ENCODE measurements at regions not wholly inside any gene's neighbourhood (a gene's known extent, or its start where the extent isn't known, plus 50 kb on each side); places are given as distances from the start of the nearest gene placed in this dataset.

GRCh38 chr5:98268162-98268860 is 505.2 kb upstream of the RGMB start:
- H3K27me3 ChIP-seq (ENCODE audit: control insufficient read depth, insufficient read depth, low read length): no peaks in the 10 kb centered on the region
- TF ChIP-seq SIN3A (IDR thresholded peaks at IDR 0.05; ENCODE audit: borderline replicate concordance, insufficient read depth, low read depth, low read length) (no peak), REST (IDR thresholded peaks at IDR 0.05; ENCODE audit: insufficient read depth in 1 of 2, low read depth in 2 of 2, low read length in 1 of 2) (no peak), POLR2AphosphoS5 (IDR thresholded peaks at IDR 0.05; ENCODE audit: low read depth, low read length) (no peak), TCF7L2 (IDR thresholded peaks at IDR 0.05; ENCODE audit: low read depth, low read length) (no peak), CTCF (IDR thresholded peaks at IDR 0.05) (no peak)
- no peaks in the 10 kb centered on the region for H3K9me3 ChIP-seq (ENCODE audit: control insufficient read depth, insufficient read depth, low read depth, low read length)
- CTCF ChIA-PET: no interaction called here
- no peaks in the 10 kb centered on the region for H3K4me1 ChIP-seq (ENCODE audit: control insufficient read depth, insufficient read depth, low read length)
- ATAC-seq: no peak
- no peak overlapping the region for H3K27ac ChIP-seq (ENCODE audit: low read length)
- no peak overlapping the region for H3K4me3 ChIP-seq (ENCODE audit: low read depth in 2 of 2, low read length in 2 of 2)
- no peak for DNase-seq (ENCODE audit: low read depth, low spot score)
- intact Hi-C loops (cut with micrococcal nuclease; ENCODE audit: unreplicated experiment): no loop called here
- H3K36me3 ChIP-seq (ENCODE audit: control insufficient read depth, insufficient read depth, low read length): no peaks in the 10 kb centered on the region
- BruUV-seq (replicated peaks): no TSS peak
- in situ Hi-C loops (cut with HindIII; ENCODE audit: low pct_unique_long_range_greater_than_20kb, low sequenced_read_pairs): no loop called here
- POLR2A ChIA-PET: interaction anchor here (0.6 to 1.0 kb wide), 2 partner anchors 43 to 62 kb away, joined by 4 to 14 read pairs; no protein-coding TSS in a partner anchor

GRCh38 chr5:98275980-98276379 is 497.5 kb upstream of the RGMB start:
- in situ Hi-C loops (cut with HindIII; ENCODE audit: low pct_unique_long_range_greater_than_20kb, low sequenced_read_pairs): no loop called here
- Histone ChIP-seq H3K4me1 (ENCODE audit: control insufficient read depth, insufficient read depth, low read length) (no peaks in the 10 kb centered on the region), H3K36me3 (ENCODE audit: control insufficient read depth, insufficient read depth, low read length) (no peaks in the 10 kb centered on the region), H3K27ac (ENCODE audit: low read length) (no peak overlapping the region), H3K4me3 (ENCODE audit: low read depth in 2 of 2, low read length in 2 of 2) (no peak overlapping the region), H3K27me3 (ENCODE audit: control insufficient read depth, insufficient read depth, low read length) (no peaks in the 10 kb centered on the region), H3K9me3 (ENCODE audit: control insufficient read depth, insufficient read depth, low read depth, low read length) (no peaks in the 10 kb centered on the region)
- intact Hi-C loops (cut with micrococcal nuclease; ENCODE audit: unreplicated experiment): no loop called here
- no peak for ATAC-seq
- TF ChIP-seq TCF7L2 (IDR thresholded peaks at IDR 0.05; ENCODE audit: low read depth, low read length): no peak
- no peak for TF ChIP-seq POLR2AphosphoS5 (IDR thresholded peaks at IDR 0.05; ENCODE audit: low read depth, low read length)
- TF ChIP-seq CTCF (IDR thresholded peaks at IDR 0.05): no peak
- TF ChIP-seq REST (IDR thresholded peaks at IDR 0.05; ENCODE audit: insufficient read depth in 1 of 2, low read depth in 2 of 2, low read length in 1 of 2): no peak
- no peak for TF ChIP-seq SIN3A (IDR thresholded peaks at IDR 0.05; ENCODE audit: borderline replicate concordance, insufficient read depth, low read depth, low read length)
- ChIA-PET CTCF (no interaction called here), POLR2A (no interaction called here)
- BruUV-seq (replicated peaks): no TSS peak
- DNase-seq (ENCODE audit: low read depth, low spot score): no peak
